Right lobe of liver (tissue), 4 donors: ENCODE measurements at regions not wholly inside any gene's neighbourhood (a gene's known extent, or its start where the extent isn't known, plus 50 kb on each side); places are given as distances from the start of the nearest gene placed in this dataset.

Experiments
- POLR2A ChIP-seq: fragments of 450-650 bp; IDR thresholded peaks from one replicate; pipeline ENCODE4 v1.6.1; 2017; ENCODE audit warnings: antibody characterized with exemption, mild to moderate bottlenecking
- TF ChIP-seq, protein P1 (sequence below), 4 donors: fragments of 200-600 bp in 3 of 4; fragments of 450-650 bp in 1 of 4; IDR thresholded peaks; one replicate each; pipeline versions ENCODE4 v1.5.1 to v1.8.0; 2016 to 2022; ENCODE audit warnings: antibody characterized with exemption in 4 of 4, mild to moderate bottlenecking in 2 of 4
- donor health status: DM: no; HTN: no; CAD: no.
- donor health status: DM: no; HTN: no; CAD: no.
- donor health status: DM: no; HTN: yes; CAD: no.

GRCh38 chr2:193894081-193894480, 1699.3 kb upstream of the TMEFF2 start:
- TF ChIP-seq POLR2A: no peak
- TF ChIP-seq, protein P1, sequence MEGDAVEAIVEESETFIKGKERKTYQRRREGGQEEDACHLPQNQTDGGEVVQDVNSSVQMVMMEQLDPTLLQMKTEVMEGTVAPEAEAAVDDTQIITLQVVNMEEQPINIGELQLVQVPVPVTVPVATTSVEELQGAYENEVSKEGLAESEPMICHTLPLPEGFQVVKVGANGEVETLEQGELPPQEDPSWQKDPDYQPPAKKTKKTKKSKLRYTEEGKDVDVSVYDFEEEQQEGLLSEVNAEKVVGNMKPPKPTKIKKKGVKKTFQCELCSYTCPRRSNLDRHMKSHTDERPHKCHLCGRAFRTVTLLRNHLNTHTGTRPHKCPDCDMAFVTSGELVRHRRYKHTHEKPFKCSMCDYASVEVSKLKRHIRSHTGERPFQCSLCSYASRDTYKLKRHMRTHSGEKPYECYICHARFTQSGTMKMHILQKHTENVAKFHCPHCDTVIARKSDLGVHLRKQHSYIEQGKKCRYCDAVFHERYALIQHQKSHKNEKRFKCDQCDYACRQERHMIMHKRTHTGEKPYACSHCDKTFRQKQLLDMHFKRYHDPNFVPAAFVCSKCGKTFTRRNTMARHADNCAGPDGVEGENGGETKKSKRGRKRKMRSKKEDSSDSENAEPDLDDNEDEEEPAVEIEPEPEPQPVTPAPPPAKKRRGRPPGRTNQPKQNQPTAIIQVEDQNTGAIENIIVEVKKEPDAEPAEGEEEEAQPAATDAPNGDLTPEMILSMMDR (IDR thresholded peaks at IDR 0.05): no peak
